ENCODE measurements at regions not wholly inside any gene's neighbourhood (a gene's known extent, or its start where the extent isn't known, plus 50 kb on each side); places are given as distances from the start of the nearest gene placed in this dataset.

DNA sequence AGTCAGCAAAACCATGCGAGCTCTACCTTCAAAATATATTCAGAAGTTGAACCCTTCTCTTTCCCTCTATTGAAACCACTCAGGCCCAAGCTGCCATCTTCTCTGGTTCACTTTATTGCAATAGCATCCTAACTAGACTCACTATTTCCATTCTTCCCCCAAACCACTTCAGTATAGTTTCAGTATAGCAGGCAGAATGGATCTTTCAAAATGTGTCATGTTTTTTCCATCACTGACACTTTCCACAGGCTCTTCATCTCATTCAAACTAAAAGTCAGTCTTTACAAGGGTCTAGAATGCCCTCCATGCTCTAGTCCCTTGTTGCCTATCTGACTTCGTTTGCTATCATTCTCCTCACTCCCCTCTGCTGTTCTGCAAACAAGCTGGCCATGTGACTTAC lies 274.4 kb downstream of the IDS start:
- Histone ChIP-seq H3K27me3 (no peaks in the 10 kb centered on the region), H3K4me1 (no peaks in the 10 kb centered on the region), H3K27ac (no peak overlapping the region), H3K79me2 (ENCODE audit: low read depth) (no peaks in the 10 kb centered on the region), H4K20me1 (ENCODE audit: low read depth) (no peaks in the 10 kb centered on the region), H3K9me3 (ENCODE audit: low read depth) (no peaks in the 10 kb centered on the region), H3K9ac (no peak overlapping the region), H3K36me3 (no peaks in the 10 kb centered on the region), H3F3A (ENCODE audit: low read depth) (no peaks in the 10 kb centered on the region), H3K4me2 (no peak overlapping the region), H2AFZ (replicated peaks) (no peak overlapping the region), H3K4me3 (no peak overlapping the region)
- TF ChIP-seq EZH2 (IDR thresholded peaks at IDR 0.05) = no peak
- no peak for TF ChIP-seq EZH2phosphoT487 (IDR thresholded peaks at IDR 0.05)
- TF ChIP-seq, protein P1, sequence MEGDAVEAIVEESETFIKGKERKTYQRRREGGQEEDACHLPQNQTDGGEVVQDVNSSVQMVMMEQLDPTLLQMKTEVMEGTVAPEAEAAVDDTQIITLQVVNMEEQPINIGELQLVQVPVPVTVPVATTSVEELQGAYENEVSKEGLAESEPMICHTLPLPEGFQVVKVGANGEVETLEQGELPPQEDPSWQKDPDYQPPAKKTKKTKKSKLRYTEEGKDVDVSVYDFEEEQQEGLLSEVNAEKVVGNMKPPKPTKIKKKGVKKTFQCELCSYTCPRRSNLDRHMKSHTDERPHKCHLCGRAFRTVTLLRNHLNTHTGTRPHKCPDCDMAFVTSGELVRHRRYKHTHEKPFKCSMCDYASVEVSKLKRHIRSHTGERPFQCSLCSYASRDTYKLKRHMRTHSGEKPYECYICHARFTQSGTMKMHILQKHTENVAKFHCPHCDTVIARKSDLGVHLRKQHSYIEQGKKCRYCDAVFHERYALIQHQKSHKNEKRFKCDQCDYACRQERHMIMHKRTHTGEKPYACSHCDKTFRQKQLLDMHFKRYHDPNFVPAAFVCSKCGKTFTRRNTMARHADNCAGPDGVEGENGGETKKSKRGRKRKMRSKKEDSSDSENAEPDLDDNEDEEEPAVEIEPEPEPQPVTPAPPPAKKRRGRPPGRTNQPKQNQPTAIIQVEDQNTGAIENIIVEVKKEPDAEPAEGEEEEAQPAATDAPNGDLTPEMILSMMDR (IDR thresholded peaks at IDR 0.05) = no peak
- H3K4me3 Mint-ChIP-seq = no peak overlapping the region
- peaks cover 5% of the 10 kb centered on the region for H3K27me3 Mint-ChIP-seq (ENCODE audit: insufficient read depth, low read depth)
- H3K9me3 Mint-ChIP-seq = peaks cover 14% of the 10 kb centered on the region
- H3K36me3 Mint-ChIP-seq = no peaks in the 10 kb centered on the region
- DNase-seq (ENCODE audit: low spot score) = no peak
- no peaks in the 10 kb centered on the region for H3K4me1 Mint-ChIP-seq
- H3K27ac Mint-ChIP-seq = no peak overlapping the region

DNA sequence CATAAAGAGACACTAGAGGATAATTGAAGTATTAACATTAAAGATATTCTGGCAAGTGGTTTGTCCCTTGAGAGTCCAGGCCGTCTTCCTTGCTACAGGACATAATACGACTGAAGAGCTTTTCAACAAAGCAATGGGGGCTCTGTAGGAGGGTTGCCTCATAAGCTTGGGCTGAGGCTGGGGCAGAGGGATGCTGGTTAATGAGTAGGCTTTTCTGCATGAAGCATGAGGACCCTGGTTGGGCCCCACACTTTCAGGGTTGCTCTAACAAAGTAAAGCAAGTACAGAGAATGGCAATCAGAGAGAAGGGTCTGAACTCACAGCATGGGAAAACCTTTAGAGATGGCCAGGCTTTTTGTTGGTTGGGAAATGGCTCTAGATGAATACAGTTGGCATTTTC lies 281.3 kb downstream of the IDS start:
- no peak for DNase-seq (ENCODE audit: low spot score)
- H3K9me3 ChIP-seq (ENCODE audit: low read depth) = no peaks in the 10 kb centered on the region
- Mint-ChIP-seq H3K36me3 (no peaks in the 10 kb centered on the region), H3K27me3 (ENCODE audit: insufficient read depth, low read depth) (peaks cover 2% of the 10 kb centered on the region), H3K4me1 (no peaks in the 10 kb centered on the region), H3K4me3 (no peak overlapping the region), H3K27ac (no peak overlapping the region), H3K9me3 (peaks cover 2% of the 10 kb centered on the region)
- no peaks in the 10 kb centered on the region for H3K36me3 ChIP-seq
- no peak overlapping the region for H3K4me3 ChIP-seq
- no peak overlapping the region for H3K27ac ChIP-seq
- H3K27me3 ChIP-seq = no peaks in the 10 kb centered on the region
- no peaks in the 10 kb centered on the region for H3K4me1 ChIP-seq
- no peaks in the 10 kb centered on the region for H4K20me1 ChIP-seq (ENCODE audit: low read depth)
- H3F3A ChIP-seq (ENCODE audit: low read depth) = no peaks in the 10 kb centered on the region
- no peak overlapping the region for H3K9ac ChIP-seq
- no peaks in the 10 kb centered on the region for H3K79me2 ChIP-seq (ENCODE audit: low read depth)
- no peak overlapping the region for H2AFZ ChIP-seq (replicated peaks)
- TF ChIP-seq, protein P1 (IDR thresholded peaks at IDR 0.05) = no peak
- TF ChIP-seq EZH2phosphoT487 (IDR thresholded peaks at IDR 0.05) (no peak), EZH2 (IDR thresholded peaks at IDR 0.05) (no peak)
- no peak overlapping the region for H3K4me2 ChIP-seq

DNA sequence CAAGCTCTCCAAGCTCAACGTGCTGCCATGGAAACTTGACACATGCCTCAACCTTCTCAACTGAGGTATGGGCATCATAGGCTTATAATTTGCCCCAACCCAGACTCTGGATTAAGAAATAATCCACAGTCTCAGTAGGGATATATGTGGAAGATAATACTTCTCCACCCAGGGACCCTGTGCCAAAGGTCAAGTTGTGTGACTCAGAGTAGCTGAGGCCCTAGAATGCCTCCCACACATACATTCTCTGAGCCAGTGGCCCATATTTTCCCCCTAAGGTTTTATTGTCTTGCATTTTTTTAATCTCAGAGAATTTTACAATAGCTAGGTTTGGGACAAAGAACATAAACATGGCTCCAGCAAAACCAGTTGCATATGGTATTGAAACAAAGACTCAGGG lies 283.1 kb downstream of the IDS start:
- Histone ChIP-seq H3K9me3 (ENCODE audit: low read depth) (no peaks in the 10 kb centered on the region), H3K27ac (no peak overlapping the region), H3K4me1 (no peaks in the 10 kb centered on the region), H2AFZ (replicated peaks) (no peak overlapping the region), H3K4me3 (no peak overlapping the region), H3K4me2 (no peak overlapping the region), H3K36me3 (no peaks in the 10 kb centered on the region), H3K27me3 (no peaks in the 10 kb centered on the region), H3K79me2 (ENCODE audit: low read depth) (no peaks in the 10 kb centered on the region), H3K9ac (no peak overlapping the region), H3F3A (ENCODE audit: low read depth) (no peaks in the 10 kb centered on the region), H4K20me1 (ENCODE audit: low read depth) (no peaks in the 10 kb centered on the region)
- H3K27me3 Mint-ChIP-seq (ENCODE audit: insufficient read depth, low read depth) = peaks cover 2% of the 10 kb centered on the region
- H3K4me3 Mint-ChIP-seq = no peak overlapping the region
- TF ChIP-seq, protein P1 (IDR thresholded peaks at IDR 0.05) = no peak
- TF ChIP-seq EZH2phosphoT487 (IDR thresholded peaks at IDR 0.05) = no peak
- no peak for TF ChIP-seq EZH2 (IDR thresholded peaks at IDR 0.05)
- peaks cover 5% of the 10 kb centered on the region for H3K9me3 Mint-ChIP-seq
- H3K4me1 Mint-ChIP-seq = no peaks in the 10 kb centered on the region
- DNase-seq (ENCODE audit: low spot score) = no peak
- no peak overlapping the region for H3K27ac Mint-ChIP-seq
- no peaks in the 10 kb centered on the region for H3K36me3 Mint-ChIP-seq

DNA sequence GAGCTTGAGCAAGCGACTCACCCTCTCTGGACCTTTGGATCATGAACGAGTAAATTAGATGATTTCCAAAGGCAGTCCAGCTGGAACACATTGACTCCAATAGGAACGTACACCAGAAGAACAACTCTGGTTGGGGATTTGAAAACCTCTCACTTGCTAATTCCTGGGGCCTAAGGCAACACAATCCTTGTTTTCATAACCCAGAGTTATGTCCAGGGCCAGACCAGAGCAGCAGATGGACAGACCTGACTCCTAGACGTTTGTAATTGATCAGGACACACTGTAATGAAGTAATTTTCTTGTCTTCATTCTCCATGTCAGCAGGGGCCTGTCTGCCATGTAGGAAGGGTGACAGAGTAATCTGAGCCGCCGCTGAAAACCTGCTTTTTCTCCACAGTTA lies 283.9 kb downstream of the IDS start:
- no peaks in the 10 kb centered on the region for H3K4me1 ChIP-seq
- H3K27me3 Mint-ChIP-seq (ENCODE audit: insufficient read depth, low read depth) = peaks cover 2% of the 10 kb centered on the region
- no peak overlapping the region for H3K27ac ChIP-seq
- H3K4me1 Mint-ChIP-seq = no peaks in the 10 kb centered on the region
- H3K4me2 ChIP-seq = no peak overlapping the region
- no peak overlapping the region for H2AFZ ChIP-seq (replicated peaks)
- H3K4me3 Mint-ChIP-seq = no peak overlapping the region
- no peaks in the 10 kb centered on the region for H3K36me3 Mint-ChIP-seq
- no peak for DNase-seq (ENCODE audit: low spot score)
- no peaks in the 10 kb centered on the region for H3K9me3 ChIP-seq (ENCODE audit: low read depth)
- no peaks in the 10 kb centered on the region for H4K20me1 ChIP-seq (ENCODE audit: low read depth)
- H3F3A ChIP-seq (ENCODE audit: low read depth) = no peaks in the 10 kb centered on the region
- H3K27ac Mint-ChIP-seq = no peak overlapping the region
- no peak overlapping the region for H3K9ac ChIP-seq
- no peak overlapping the region for H3K4me3 ChIP-seq
- H3K9me3 Mint-ChIP-seq = peaks cover 9% of the 10 kb centered on the region
- no peaks in the 10 kb centered on the region for H3K27me3 ChIP-seq
- TF ChIP-seq EZH2 (IDR thresholded peaks at IDR 0.05) = no peak
- TF ChIP-seq, protein P1 (IDR thresholded peaks at IDR 0.05) = no peak
- no peak for TF ChIP-seq EZH2phosphoT487 (IDR thresholded peaks at IDR 0.05)
- no peaks in the 10 kb centered on the region for H3K79me2 ChIP-seq (ENCODE audit: low read depth)
- no peaks in the 10 kb centered on the region for H3K36me3 ChIP-seq

All from neural progenitor cell (in vitro differentiated cells).